ENCODE measurements at regions not wholly inside any gene's neighbourhood (a gene's known extent, or its start where the extent isn't known, plus 50 kb on each side); places are given as distances from the start of the nearest gene placed in this dataset.
"Not testable (repeated sequence)": the region's sequence is repeated elsewhere in the genome, so short reads cannot be mapped to it uniquely, and the experiment has no call there.

- Mint-ChIP-seq H3K27ac (no peak overlapping the region), H3K36me3 (no peaks in the 10 kb centered on the region), H3K27me3 (peaks cover 4% of the 10 kb centered on the region), H3K9me3 (peaks cover 13% of the 10 kb centered on the region), H3K4me3 (no peak overlapping the region), H3K4me1 (ENCODE audit: low read depth) (no peaks in the 10 kb centered on the region)
- ChIA-PET CTCF (no interaction called here), POLR2A (no interaction called here)
- DNase-seq = no peak
- intact Hi-C loops (cut with micrococcal nuclease) = no loop called here
Observed at GRCh38 chr5:87551911-87552310, 139.2 kb upstream of the CCNH start.

GRCh38 chr5:87541676-87542075 is 128.9 kb upstream of the CCNH start:
- DNase-seq = no peak
- intact Hi-C loops (cut with micrococcal nuclease) = no loop called here
- H3K27ac Mint-ChIP-seq = no peak overlapping the region
- no peaks in the 10 kb centered on the region for H3K9me3 Mint-ChIP-seq
- POLR2A ChIA-PET = no interaction called here
- no peaks in the 10 kb centered on the region for H3K36me3 Mint-ChIP-seq
- H3K4me1 Mint-ChIP-seq (ENCODE audit: low read depth) = no peaks in the 10 kb centered on the region
- CTCF ChIA-PET = no interaction called here
- no peak overlapping the region for H3K4me3 Mint-ChIP-seq
- H3K27me3 Mint-ChIP-seq = peaks cover 6% of the 10 kb centered on the region

GRCh38 chr5:87541033-87541432 is 128.3 kb upstream of the CCNH start:
- Mint-ChIP-seq H3K9me3 (no peaks in the 10 kb centered on the region), H3K4me3 (no peak overlapping the region), H3K27me3 (peaks cover 6% of the 10 kb centered on the region), H3K36me3 (no peaks in the 10 kb centered on the region), H3K27ac (no peak overlapping the region), H3K4me1 (ENCODE audit: low read depth) (no peaks in the 10 kb centered on the region)
- no peak for DNase-seq
- CTCF ChIA-PET = no interaction called here
- intact Hi-C loops (cut with micrococcal nuclease) = no loop called here
- POLR2A ChIA-PET = no interaction called here

GRCh38 chr5:87539839-87540238 is 127.1 kb upstream of the CCNH start:
- H3K4me1 Mint-ChIP-seq (ENCODE audit: low read depth) = no peaks in the 10 kb centered on the region
- H3K27me3 Mint-ChIP-seq = peaks cover 6% of the 10 kb centered on the region
- intact Hi-C loops (cut with micrococcal nuclease) = no loop called here
- H3K36me3 Mint-ChIP-seq = no peaks in the 10 kb centered on the region
- ChIA-PET CTCF (no interaction called here), POLR2A (no interaction called here)
- no peak overlapping the region for H3K27ac Mint-ChIP-seq
- no peak overlapping the region for H3K4me3 Mint-ChIP-seq
- H3K9me3 Mint-ChIP-seq = no peaks in the 10 kb centered on the region
- DNase-seq = no peak

- no peak for DNase-seq
- intact Hi-C loops (cut with micrococcal nuclease) = no loop called here
- CTCF ChIA-PET = no interaction called here
- Mint-ChIP-seq H3K4me1 (ENCODE audit: low read depth) (no peaks in the 10 kb centered on the region), H3K27me3 (peaks cover 9% of the 10 kb centered on the region), H3K27ac (no peak overlapping the region), H3K4me3 (no peak overlapping the region), H3K9me3 (no peaks in the 10 kb centered on the region), H3K36me3 (no peaks in the 10 kb centered on the region)
- POLR2A ChIA-PET = no interaction called here
Observed at GRCh38 chr5:87536365-87536764, 123.6 kb upstream of the CCNH start.

GRCh38 chr5:87535706-87536105 is 123.0 kb upstream of the CCNH start:
- H3K4me1 Mint-ChIP-seq (ENCODE audit: low read depth) = no peaks in the 10 kb centered on the region
- DNase-seq = no peak
- POLR2A ChIA-PET = no interaction called here
- intact Hi-C loops (cut with micrococcal nuclease) = no loop called here
- no peak overlapping the region for H3K4me3 Mint-ChIP-seq
- no peak overlapping the region for H3K27ac Mint-ChIP-seq
- peaks cover 9% of the 10 kb centered on the region for H3K27me3 Mint-ChIP-seq
- H3K36me3 Mint-ChIP-seq = no peaks in the 10 kb centered on the region
- CTCF ChIA-PET = interaction anchor here (0.7 kb wide), 1 partner anchor 24 kb away, joined by 3 read pairs; no protein-coding TSS in a partner anchor
- no peaks in the 10 kb centered on the region for H3K9me3 Mint-ChIP-seq

GRCh38 chr5:87529486-87530076 is 116.9 kb upstream of the CCNH start:
- no peaks in the 10 kb centered on the region for H3K4me1 Mint-ChIP-seq (ENCODE audit: low read depth)
- CTCF ChIA-PET = no interaction called here

GRCh38 chr5:87526131-87526530 is 113.4 kb upstream of the CCNH start:
- H3K36me3 Mint-ChIP-seq = no peaks in the 10 kb centered on the region

More at GRCh38 chr5:87529486-87530076, 116.9 kb upstream of the CCNH start:
- Mint-ChIP-seq H3K27me3 (peaks cover 2% of the 10 kb centered on the region), H3K4me3 (no peak overlapping the region), H3K9me3 (no peaks in the 10 kb centered on the region), H3K27ac (no peak overlapping the region), H3K36me3 (no peaks in the 10 kb centered on the region)
- DNase-seq = no peak
- POLR2A ChIA-PET = no interaction called here
- intact Hi-C loops (cut with micrococcal nuclease) = no loop called here

GRCh38 chr5:87524217-87524616 is 111.5 kb upstream of the CCNH start:
- H3K36me3 Mint-ChIP-seq = no peaks in the 10 kb centered on the region
- H3K27ac Mint-ChIP-seq = no peak overlapping the region
- intact Hi-C loops (cut with micrococcal nuclease) = no loop called here
- CTCF ChIA-PET = no interaction called here
- H3K27me3 Mint-ChIP-seq = no peaks in the 10 kb centered on the region
- POLR2A ChIA-PET = no interaction called here
- no peaks in the 10 kb centered on the region for H3K9me3 Mint-ChIP-seq
- H3K4me1 Mint-ChIP-seq (ENCODE audit: low read depth) = no peaks in the 10 kb centered on the region
- no peak for DNase-seq
- no peak overlapping the region for H3K4me3 Mint-ChIP-seq

More at GRCh38 chr5:87526131-87526530, 113.4 kb upstream of the CCNH start:
- no peaks in the 10 kb centered on the region for H3K27me3 Mint-ChIP-seq
- no peaks in the 10 kb centered on the region for H3K4me1 Mint-ChIP-seq (ENCODE audit: low read depth)
- CTCF ChIA-PET = no interaction called here
- H3K4me3 Mint-ChIP-seq = no peak overlapping the region
- POLR2A ChIA-PET = no interaction called here
- H3K27ac Mint-ChIP-seq = no peak overlapping the region
- no peaks in the 10 kb centered on the region for H3K9me3 Mint-ChIP-seq
- intact Hi-C loops (cut with micrococcal nuclease) = no loop called here
- no peak for DNase-seq

GRCh38 chr5:87511778-87512177 is 99.0 kb upstream of the CCNH start:
- not testable (repeated sequence) for H3K27ac Mint-ChIP-seq

GRCh38 chr5:87503004-87503403 is 90.3 kb upstream of the CCNH start:
- Mint-ChIP-seq H3K36me3 (no peaks in the 10 kb centered on the region), H3K4me1 (ENCODE audit: low read depth) (no peaks in the 10 kb centered on the region), H3K4me3 (no peak overlapping the region), H3K9me3 (no peaks in the 10 kb centered on the region), H3K27me3 (peaks cover 1% of the 10 kb centered on the region), H3K27ac (no peak overlapping the region)
- intact Hi-C loops (cut with micrococcal nuclease) = no loop called here
- ChIA-PET POLR2A (no interaction called here), CTCF (no interaction called here)
- no peak for DNase-seq

More at GRCh38 chr5:87511778-87512177, 99.0 kb upstream of the CCNH start:
- POLR2A ChIA-PET; H3K27me3 Mint-ChIP-seq; DNase-seq; intact Hi-C loops (cut with micrococcal nuclease); H3K4me3 Mint-ChIP-seq; H3K4me1 Mint-ChIP-seq (ENCODE audit: low read depth); H3K36me3 Mint-ChIP-seq: not testable (repeated sequence)
- H3K9me3 Mint-ChIP-seq = peaks cover 12% of the 10 kb centered on the region
- CTCF ChIA-PET = interaction anchor here (0.6 kb wide), 1 partner anchor 24 kb away, joined by 3 read pairs; no protein-coding TSS in a partner anchor

GRCh38 chr5:87499478-87500410 is 87.0 kb upstream of the CCNH start:
- Mint-ChIP-seq H3K4me3 (no peak overlapping the region), H3K4me1 (ENCODE audit: low read depth) (no peaks in the 10 kb centered on the region), H3K36me3 (peaks cover 4% of the 10 kb centered on the region), H3K27ac (no peak overlapping the region), H3K27me3 (peaks cover 5% of the 10 kb centered on the region), H3K9me3 (peaks cover 14% of the 10 kb centered on the region)
- CTCF ChIA-PET = interaction anchor here (0.6 kb wide), 1 partner anchor 8 kb away, joined by 3 read pairs; no protein-coding TSS in a partner anchor
- intact Hi-C loops (cut with micrococcal nuclease) = no loop called here
- no peak for DNase-seq
- POLR2A ChIA-PET = no interaction called here

All from activated CD4-positive, alpha-beta memory T cell treated with anti-CD3 and anti-CD28 coated beads for 36 hours (primary cell).